OCI-LY7 (cell line): ENCODE measurements at regions not wholly inside any gene's neighbourhood (a gene's known extent, or its start where the extent isn't known, plus 50 kb on each side); places are given as distances from the start of the nearest gene placed in this dataset.

ENCODE experiments used
- CTCF ChIP-seq: fragments of 200-600 bp; sonication (generic); conservative IDR thresholded peaks from 2 replicates; pipeline ENCODE4 v1.5.1; 2014; ENCODE audit warnings: mild to moderate bottlenecking, antibody characterized with exemption, low read length, moderate library complexity, mixed read lengths
- EZH2phosphoT487 ChIP-seq: fragments of 200-600 bp; sonication (generic); IDR thresholded peaks from 2 replicates; pipeline ENCODE4 v1.6.1; 2018; ENCODE audit warnings: low read depth, borderline replicate concordance, mild to moderate bottlenecking, mixed run types, antibody characterized with exemption, low read length, moderate library complexity, mixed read lengths

GRCh38 chr4:147040874-147041273 is 95.2 kb upstream of the TTC29 start:
- TF ChIP-seq CTCF = no peak
- TF ChIP-seq EZH2phosphoT487 = no peak
